ENCODE measurements at regions not wholly inside any gene's neighbourhood (a gene's known extent, or its start where the extent isn't known, plus 50 kb on each side); places are given as distances from the start of the nearest gene placed in this dataset.

DNA sequence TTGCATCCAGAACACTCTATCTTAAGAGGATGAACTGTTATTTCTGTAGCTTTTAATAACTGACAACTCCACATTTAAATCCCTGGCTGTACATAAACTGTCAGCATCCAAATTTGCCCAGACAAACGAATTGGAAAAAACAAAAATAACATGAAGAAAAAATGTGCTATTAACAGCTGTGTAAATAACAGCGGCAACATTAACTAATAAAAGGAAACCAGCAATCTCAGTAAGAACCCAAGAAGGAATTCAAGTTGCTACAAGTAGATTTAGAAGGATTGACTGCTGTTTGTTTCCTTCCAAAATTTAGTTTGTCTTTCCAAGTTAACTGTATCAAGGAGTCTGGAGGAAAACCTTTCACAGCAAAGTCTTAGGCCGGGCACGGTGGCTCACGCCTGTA lies 550.6 kb upstream of the MDFIC2 start:
- intact Hi-C loops (cut with micrococcal nuclease; ENCODE audit: unreplicated experiment) = no loop called here
- Histone ChIP-seq H3K4me1 (ENCODE audit: insufficient read depth, low read length, poor library complexity, severe bottlenecking) (no peaks in the 10 kb centered on the region), H4K20me1 (ENCODE audit: insufficient read depth, low read length) (no peaks in the 10 kb centered on the region), H3K9me3 (ENCODE audit: low read length) (no peaks in the 10 kb centered on the region), H3K4me3 (ENCODE audit: low read depth, low read length, poor library complexity, severe bottlenecking) (no peak overlapping the region), H3K36me3 (ENCODE audit: insufficient read depth, low read length) (no peaks in the 10 kb centered on the region), H2AFZ (ENCODE audit: low read length) (no peak overlapping the region), H3K27ac (ENCODE audit: low read depth, low read length, poor library complexity, severe bottlenecking) (no peak overlapping the region), H3K79me2 (ENCODE audit: insufficient read depth, low read depth, low read length) (no peaks in the 10 kb centered on the region), H3K4me2 (ENCODE audit: low read length) (no peak overlapping the region), H3K9me2 (ENCODE audit: insufficient read depth, low read length) (no peaks in the 10 kb centered on the region)
- DNase-seq (ENCODE audit: low spot score) = no peak
- POLR2A ChIA-PET = no interaction called here
- TF ChIP-seq, protein P1, sequence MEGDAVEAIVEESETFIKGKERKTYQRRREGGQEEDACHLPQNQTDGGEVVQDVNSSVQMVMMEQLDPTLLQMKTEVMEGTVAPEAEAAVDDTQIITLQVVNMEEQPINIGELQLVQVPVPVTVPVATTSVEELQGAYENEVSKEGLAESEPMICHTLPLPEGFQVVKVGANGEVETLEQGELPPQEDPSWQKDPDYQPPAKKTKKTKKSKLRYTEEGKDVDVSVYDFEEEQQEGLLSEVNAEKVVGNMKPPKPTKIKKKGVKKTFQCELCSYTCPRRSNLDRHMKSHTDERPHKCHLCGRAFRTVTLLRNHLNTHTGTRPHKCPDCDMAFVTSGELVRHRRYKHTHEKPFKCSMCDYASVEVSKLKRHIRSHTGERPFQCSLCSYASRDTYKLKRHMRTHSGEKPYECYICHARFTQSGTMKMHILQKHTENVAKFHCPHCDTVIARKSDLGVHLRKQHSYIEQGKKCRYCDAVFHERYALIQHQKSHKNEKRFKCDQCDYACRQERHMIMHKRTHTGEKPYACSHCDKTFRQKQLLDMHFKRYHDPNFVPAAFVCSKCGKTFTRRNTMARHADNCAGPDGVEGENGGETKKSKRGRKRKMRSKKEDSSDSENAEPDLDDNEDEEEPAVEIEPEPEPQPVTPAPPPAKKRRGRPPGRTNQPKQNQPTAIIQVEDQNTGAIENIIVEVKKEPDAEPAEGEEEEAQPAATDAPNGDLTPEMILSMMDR (conservative IDR thresholded peaks at IDR 0.05; ENCODE audit: low read length) = no peak
- TF ChIP-seq EZH2phosphoT487 (IDR thresholded peaks at IDR 0.05; ENCODE audit: borderline replicate concordance, low read depth, low read length) = no peak
- CTCF ChIA-PET (ENCODE audit: unreplicated experiment) = no interaction called here
- BruUV-seq (replicated peaks) = no TSS peak

DNA sequence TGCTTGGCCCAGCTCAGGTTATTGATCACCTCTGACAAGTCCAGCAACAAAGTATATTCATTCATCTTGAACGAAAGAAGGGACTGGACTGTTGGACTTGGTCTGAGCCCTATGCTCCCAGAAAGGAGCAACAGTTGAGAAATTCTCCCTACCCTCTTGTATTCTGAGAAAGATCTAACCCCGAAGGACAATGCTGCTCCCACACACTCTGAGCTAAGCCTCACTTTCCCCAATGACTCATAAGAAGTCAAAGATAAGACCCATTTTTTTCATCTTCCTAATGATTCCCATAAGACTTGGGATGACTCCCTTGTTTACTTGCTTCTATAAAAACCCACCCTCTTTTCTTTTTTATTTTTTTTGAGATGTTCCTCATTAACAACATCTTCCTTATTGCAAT lies 549.4 kb upstream of the MDFIC2 start:
- H3K4me2 ChIP-seq (ENCODE audit: low read length) = no peak overlapping the region
- no peaks in the 10 kb centered on the region for H3K9me3 ChIP-seq (ENCODE audit: low read length)
- no peaks in the 10 kb centered on the region for H3K9me2 ChIP-seq (ENCODE audit: insufficient read depth, low read length)
- ChIA-PET CTCF (ENCODE audit: unreplicated experiment) (no interaction called here), POLR2A (interaction anchor here (0.5 kb wide), 1 partner anchor 1682 kb away, joined by 3 read pairs; no protein-coding TSS in a partner anchor)
- TF ChIP-seq, protein P1 (conservative IDR thresholded peaks at IDR 0.05; ENCODE audit: low read length) = no peak
- TF ChIP-seq EZH2phosphoT487 (IDR thresholded peaks at IDR 0.05; ENCODE audit: borderline replicate concordance, low read depth, low read length) = no peak
- intact Hi-C loops (cut with micrococcal nuclease; ENCODE audit: unreplicated experiment) = no loop called here
- no peak overlapping the region for H3K27ac ChIP-seq (ENCODE audit: low read depth, low read length, poor library complexity, severe bottlenecking)
- no peaks in the 10 kb centered on the region for H3K4me1 ChIP-seq (ENCODE audit: insufficient read depth, low read length, poor library complexity, severe bottlenecking)
- no peaks in the 10 kb centered on the region for H4K20me1 ChIP-seq (ENCODE audit: insufficient read depth, low read length)
- no peaks in the 10 kb centered on the region for H3K36me3 ChIP-seq (ENCODE audit: insufficient read depth, low read length)
- H3K79me2 ChIP-seq (ENCODE audit: insufficient read depth, low read depth, low read length) = no peaks in the 10 kb centered on the region
- no peak for DNase-seq (ENCODE audit: low spot score)
- no peak overlapping the region for H2AFZ ChIP-seq (ENCODE audit: low read length)
- no peak overlapping the region for H3K4me3 ChIP-seq (ENCODE audit: low read depth, low read length, poor library complexity, severe bottlenecking)
- BruUV-seq (replicated peaks) = no TSS peak

DNA sequence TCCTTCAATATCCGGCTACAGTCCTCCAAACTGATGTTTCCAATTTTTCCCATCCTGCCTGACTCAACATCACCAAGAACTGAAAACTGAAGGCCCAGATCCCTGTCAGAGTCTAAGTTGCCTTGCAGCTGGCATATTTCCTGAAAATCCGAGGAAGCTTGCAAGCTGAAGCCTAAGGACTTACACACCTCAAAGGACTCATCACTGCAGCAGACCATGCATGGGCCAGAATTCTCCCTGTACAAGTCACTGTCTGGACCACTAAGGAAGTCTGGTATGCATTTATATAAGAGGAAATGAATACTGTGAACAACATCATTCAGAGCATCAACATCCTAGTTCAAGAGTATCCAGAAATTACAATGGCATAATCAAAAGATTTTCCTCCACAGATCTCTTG lies 548.8 kb upstream of the MDFIC2 start:
- intact Hi-C loops (cut with micrococcal nuclease; ENCODE audit: unreplicated experiment) = no loop called here
- Histone ChIP-seq H3K9me2 (ENCODE audit: insufficient read depth, low read length) (no peaks in the 10 kb centered on the region), H4K20me1 (ENCODE audit: insufficient read depth, low read length) (no peaks in the 10 kb centered on the region), H3K79me2 (ENCODE audit: insufficient read depth, low read depth, low read length) (no peaks in the 10 kb centered on the region), H3K9me3 (ENCODE audit: low read length) (no peaks in the 10 kb centered on the region), H3K27ac (ENCODE audit: low read depth, low read length, poor library complexity, severe bottlenecking) (no peak overlapping the region), H2AFZ (ENCODE audit: low read length) (no peak overlapping the region), H3K36me3 (ENCODE audit: insufficient read depth, low read length) (no peaks in the 10 kb centered on the region), H3K4me3 (ENCODE audit: low read depth, low read length, poor library complexity, severe bottlenecking) (no peak overlapping the region), H3K4me1 (ENCODE audit: insufficient read depth, low read length, poor library complexity, severe bottlenecking) (no peaks in the 10 kb centered on the region), H3K4me2 (ENCODE audit: low read length) (no peak overlapping the region)
- TF ChIP-seq, protein P1 (conservative IDR thresholded peaks at IDR 0.05; ENCODE audit: low read length) = no peak
- TF ChIP-seq EZH2phosphoT487 (IDR thresholded peaks at IDR 0.05; ENCODE audit: borderline replicate concordance, low read depth, low read length) = no peak
- DNase-seq (ENCODE audit: low spot score) = no peak
- ChIA-PET CTCF (ENCODE audit: unreplicated experiment) (no interaction called here), POLR2A (interaction anchor here (0.5 kb wide), 1 partner anchor 1682 kb away, joined by 3 read pairs; no protein-coding TSS in a partner anchor)
- BruUV-seq (replicated peaks) = no TSS peak

All from OCI-LY7 (cell line).